ENCODE measurements at regions not wholly inside any gene's neighbourhood (a gene's known extent, or its start where the extent isn't known, plus 50 kb on each side); places are given as distances from the start of the nearest gene placed in this dataset.
"Not testable (repeated sequence)": the region's sequence is repeated elsewhere in the genome, so short reads cannot be mapped to it uniquely, and the experiment has no call there.

- TF ChIP-seq, protein P1, sequence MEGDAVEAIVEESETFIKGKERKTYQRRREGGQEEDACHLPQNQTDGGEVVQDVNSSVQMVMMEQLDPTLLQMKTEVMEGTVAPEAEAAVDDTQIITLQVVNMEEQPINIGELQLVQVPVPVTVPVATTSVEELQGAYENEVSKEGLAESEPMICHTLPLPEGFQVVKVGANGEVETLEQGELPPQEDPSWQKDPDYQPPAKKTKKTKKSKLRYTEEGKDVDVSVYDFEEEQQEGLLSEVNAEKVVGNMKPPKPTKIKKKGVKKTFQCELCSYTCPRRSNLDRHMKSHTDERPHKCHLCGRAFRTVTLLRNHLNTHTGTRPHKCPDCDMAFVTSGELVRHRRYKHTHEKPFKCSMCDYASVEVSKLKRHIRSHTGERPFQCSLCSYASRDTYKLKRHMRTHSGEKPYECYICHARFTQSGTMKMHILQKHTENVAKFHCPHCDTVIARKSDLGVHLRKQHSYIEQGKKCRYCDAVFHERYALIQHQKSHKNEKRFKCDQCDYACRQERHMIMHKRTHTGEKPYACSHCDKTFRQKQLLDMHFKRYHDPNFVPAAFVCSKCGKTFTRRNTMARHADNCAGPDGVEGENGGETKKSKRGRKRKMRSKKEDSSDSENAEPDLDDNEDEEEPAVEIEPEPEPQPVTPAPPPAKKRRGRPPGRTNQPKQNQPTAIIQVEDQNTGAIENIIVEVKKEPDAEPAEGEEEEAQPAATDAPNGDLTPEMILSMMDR (IDR thresholded peaks at IDR 0.05; ENCODE audit: control extremely low read depth, extremely low read depth), result no peak
- Histone ChIP-seq H3K27ac (ENCODE audit: low read depth in 1 of 2, low read length in 1 of 2) (no peak overlapping the region), H3K4me3 (no peak overlapping the region), H3K9me3 (ENCODE audit: control insufficient read depth in 4 of 4, insufficient read depth in 3 of 4, low read length in 3 of 4) (no peaks in the 10 kb centered on the region), H3K36me3 (ENCODE audit: control insufficient read depth in 4 of 4, insufficient read depth in 4 of 4, low read length in 4 of 4) (no peaks in the 10 kb centered on the region), H3K4me1 (ENCODE audit: control insufficient read depth in 5 of 5, insufficient read depth in 5 of 5, low read length in 5 of 5) (no peaks in the 10 kb centered on the region), H3K9ac (ENCODE audit: insufficient read depth in 1 of 2, low read length in 2 of 2) (no peak overlapping the region), H3K27me3 (ENCODE audit: control insufficient read depth in 3 of 3, insufficient read depth in 3 of 3, low read length in 2 of 3) (peaks cover 0 to 3% (median 0%) of the 10 kb centered on the region in 3 donors)
- peak in 1 of 3 donors; percentile 17 for DNase-seq
- peak; percentile 15 for ATAC-seq (ENCODE audit: insufficient read depth, low FRiP score)
- 26 to 36% methylated on average over 2 of the region's 2 CpGs for WGBS, 2 donors
Measured at GRCh38 chr3:193030276-193030675, 112.6 kb upstream of the MB21D2 start.

- TF ChIP-seq, protein P1 (IDR thresholded peaks at IDR 0.05; ENCODE audit: control extremely low read depth, extremely low read depth), result no peak
- DNase-seq (no peak), ATAC-seq (ENCODE audit: insufficient read depth, low FRiP score) (no peak)
- Histone ChIP-seq H3K4me3 (no peak overlapping the region), H3K4me1 (ENCODE audit: control insufficient read depth in 5 of 5, insufficient read depth in 5 of 5, low read length in 5 of 5) (no peaks in the 10 kb centered on the region), H3K9me3 (ENCODE audit: control insufficient read depth in 4 of 4, insufficient read depth in 3 of 4, low read length in 3 of 4) (no peaks in the 10 kb centered on the region), H3K36me3 (ENCODE audit: control insufficient read depth in 4 of 4, insufficient read depth in 4 of 4, low read length in 4 of 4) (no peaks in the 10 kb centered on the region), H3K27ac (ENCODE audit: low read depth in 1 of 2, low read length in 1 of 2) (no peak overlapping the region), H3K27me3 (ENCODE audit: control insufficient read depth in 3 of 3, insufficient read depth in 3 of 3, low read length in 2 of 3) (peaks cover 0 to 3% (median 0%) of the 10 kb centered on the region in 3 donors), H3K9ac (ENCODE audit: insufficient read depth in 1 of 2, low read length in 2 of 2) (no peak overlapping the region)
- WGBS, 2 donors, result 54 to 58% methylated on average over 2 of the region's 2 CpGs
Measured at GRCh38 chr3:193031911-193032310, 114.3 kb upstream of the MB21D2 start.

- Histone ChIP-seq H3K9ac (ENCODE audit: insufficient read depth in 1 of 2, low read length in 2 of 2) (no peak overlapping the region), H3K4me3 (no peak overlapping the region), H3K27ac (ENCODE audit: low read depth in 1 of 2, low read length in 1 of 2) (no peak overlapping the region), H3K36me3 (ENCODE audit: control insufficient read depth in 4 of 4, insufficient read depth in 4 of 4, low read length in 4 of 4) (no peaks in the 10 kb centered on the region), H3K9me3 (ENCODE audit: control insufficient read depth in 4 of 4, insufficient read depth in 3 of 4, low read length in 3 of 4) (no peaks in the 10 kb centered on the region), H3K27me3 (ENCODE audit: control insufficient read depth in 3 of 3, insufficient read depth in 3 of 3, low read length in 2 of 3) (peaks cover 0 to under 1% (median 0%) of the 10 kb centered on the region in 3 donors), H3K4me1 (ENCODE audit: control insufficient read depth in 5 of 5, insufficient read depth in 5 of 5, low read length in 5 of 5) (no peaks in the 10 kb centered on the region)
- TF ChIP-seq, protein P1 (IDR thresholded peaks at IDR 0.05; ENCODE audit: control extremely low read depth, extremely low read depth), result no peak
- 89 to 91% methylated on average over 7 of the region's 7 CpGs for WGBS, 2 donors
- no peak for DNase-seq
- ATAC-seq (ENCODE audit: insufficient read depth, low FRiP score), result no peak
Measured at GRCh38 chr3:193033226-193033780, 115.6 kb upstream of the MB21D2 start.

GRCh38 chr3:193037828-193038227 lies 120.2 kb upstream of the MB21D2 start:
- WGBS, 2 donors, result 95 to 99% methylated on average over 3 of the region's 3 CpGs
- not testable (repeated sequence) for H3K36me3 ChIP-seq (ENCODE audit: control insufficient read depth in 4 of 4, insufficient read depth in 4 of 4, low read length in 4 of 4); H3K9ac ChIP-seq (ENCODE audit: insufficient read depth in 1 of 2, low read length in 2 of 2); H3K4me1 ChIP-seq (ENCODE audit: control insufficient read depth in 5 of 5, insufficient read depth in 5 of 5, low read length in 5 of 5); H3K27me3 ChIP-seq (ENCODE audit: control insufficient read depth in 3 of 3, insufficient read depth in 3 of 3, low read length in 2 of 3); H3K9me3 ChIP-seq (ENCODE audit: control insufficient read depth in 4 of 4, insufficient read depth in 3 of 4, low read length in 3 of 4); ATAC-seq (ENCODE audit: insufficient read depth, low FRiP score); H3K27ac ChIP-seq (ENCODE audit: low read depth in 1 of 2, low read length in 1 of 2); DNase-seq; H3K4me3 ChIP-seq
